ENCODE measurements at regions not wholly inside any gene's neighbourhood (a gene's known extent, or its start where the extent isn't known, plus 50 kb on each side); places are given as distances from the start of the nearest gene placed in this dataset.

DNA sequence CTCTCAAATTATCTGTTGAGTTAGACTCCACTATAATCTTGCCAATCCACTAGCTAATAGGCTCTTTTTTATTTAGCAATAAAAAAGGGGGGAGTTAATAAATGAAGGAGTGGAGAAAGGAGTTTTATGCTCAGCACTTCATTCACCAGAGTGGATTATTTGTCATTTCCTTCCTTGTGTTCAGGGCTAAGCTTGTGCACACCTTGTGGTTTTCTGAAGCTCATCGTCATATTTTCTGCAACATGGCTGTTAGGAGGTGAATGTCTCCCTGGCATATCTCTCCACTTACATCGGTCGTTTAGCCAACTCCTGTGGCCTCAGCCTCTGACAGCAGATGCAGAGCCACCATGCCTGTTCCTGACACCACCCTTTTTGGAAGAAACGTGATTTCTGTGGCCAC, 83.9 kb upstream of the MTNR1B start:
- DNase-seq (ENCODE audit: low read depth in 4 of 4, low spot score in 3 of 4) = no peak

- peak; percentile 53 to 75 (median 60) for DNase-seq (ENCODE audit: low read depth in 4 of 4, low spot score in 3 of 4)
Measured at GRCh38 chr11:92886243-92886905, 83.1 kb upstream of the MTNR1B start.

DNA sequence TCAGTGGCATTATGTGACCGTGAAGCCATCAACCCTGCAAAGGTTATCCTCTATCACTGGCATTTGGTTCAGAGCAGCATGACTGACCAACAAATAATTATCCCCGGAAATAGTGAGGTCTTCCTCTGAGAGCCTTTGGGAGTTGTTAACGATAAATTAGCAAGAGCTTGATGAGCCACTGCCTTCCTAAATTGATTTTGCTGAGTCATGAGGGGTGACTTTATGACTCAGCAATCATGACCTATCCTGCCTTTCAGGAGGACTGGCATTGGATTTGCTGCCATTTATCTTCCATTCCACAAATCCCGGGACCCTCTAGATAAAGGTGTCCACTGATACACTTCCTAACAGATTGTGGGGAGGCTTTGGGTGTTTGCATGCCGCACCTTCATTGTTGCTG, 80.8 kb upstream of the MTNR1B start:
- DNase-seq (ENCODE audit: low read depth in 4 of 4, low spot score in 3 of 4) = no peak

DNA sequence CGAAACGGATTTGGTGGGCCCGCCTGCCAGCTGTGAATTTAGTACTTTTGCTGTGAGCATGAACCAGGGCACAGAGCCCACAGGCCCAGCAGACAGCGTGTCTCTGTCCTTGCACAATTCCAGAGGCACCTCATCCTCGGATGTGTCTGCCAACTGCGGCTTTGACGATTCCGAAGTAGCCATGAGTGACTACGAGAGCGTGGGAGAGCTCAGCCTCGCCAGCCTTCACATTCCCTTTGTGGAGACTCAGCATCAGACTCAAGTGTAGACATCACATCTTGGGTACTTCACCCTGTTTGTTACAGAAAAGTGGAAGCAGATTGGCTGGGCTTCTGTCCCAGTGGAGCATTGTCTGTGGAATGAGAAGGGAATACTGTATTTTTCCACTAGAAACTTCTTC, 78.6 kb upstream of the MTNR1B start:
- no peak for DNase-seq (ENCODE audit: low read depth in 4 of 4, low spot score in 3 of 4)

- no peak for DNase-seq (ENCODE audit: low read depth in 4 of 4, low spot score in 3 of 4)
Measured at GRCh38 chr11:92892802-92893684, 76.4 kb upstream of the MTNR1B start.

GRCh38 chr11:92894197-92894596, 75.3 kb upstream of the MTNR1B start:
- DNase-seq (ENCODE audit: low read depth in 4 of 4, low spot score in 3 of 4) = no peak

GRCh38 chr11:92897487-92897886, 72.0 kb upstream of the MTNR1B start:
- no peak for DNase-seq (ENCODE audit: low read depth in 4 of 4, low spot score in 3 of 4)

DNA sequence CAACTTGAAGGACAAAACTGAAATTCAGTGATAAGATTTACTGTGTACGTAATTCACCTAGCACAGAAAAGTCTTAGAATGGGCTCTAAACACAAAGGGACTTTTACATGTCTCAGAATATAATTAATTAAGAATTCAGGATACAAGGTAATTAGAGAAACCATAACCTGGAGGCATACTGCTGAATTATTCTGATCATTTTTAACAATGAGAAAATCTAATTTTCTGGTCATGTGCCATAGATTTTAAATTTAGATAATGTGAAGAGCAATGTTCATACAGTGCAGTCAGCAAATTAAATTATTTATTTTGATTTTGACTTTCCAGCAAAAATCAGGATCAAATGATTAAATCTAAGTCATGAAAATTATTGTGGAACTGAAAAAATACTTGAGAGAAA, 67.0 kb upstream of the MTNR1B start:
- DNase-seq (ENCODE audit: low read depth in 4 of 4, low spot score in 3 of 4) = no peak

DNA sequence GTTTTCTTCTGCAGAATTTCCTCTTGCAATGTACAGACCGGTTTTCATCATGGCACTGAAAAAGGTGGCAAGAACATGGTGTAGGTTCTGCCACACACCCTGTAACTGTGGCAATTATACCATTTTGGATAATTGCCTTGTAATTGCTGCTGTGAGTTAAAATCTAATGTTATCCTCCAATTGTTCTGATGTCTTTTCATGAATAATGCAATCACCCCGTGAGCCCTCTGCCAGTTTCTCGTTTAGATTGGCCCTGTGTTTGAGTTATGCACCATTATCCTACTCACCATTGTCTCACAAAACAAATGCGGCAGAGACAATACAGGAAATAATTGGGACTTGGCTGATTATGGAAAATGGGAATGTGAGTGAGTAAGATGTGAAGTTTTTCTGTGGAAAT, 61.8 kb upstream of the MTNR1B start:
- DNase-seq (ENCODE audit: low read depth in 4 of 4, low spot score in 3 of 4) = no peak

GRCh38 chr11:92909214-92909613, 60.2 kb upstream of the MTNR1B start:
- DNase-seq (ENCODE audit: low read depth in 4 of 4, low spot score in 3 of 4) = no peak

DNA sequence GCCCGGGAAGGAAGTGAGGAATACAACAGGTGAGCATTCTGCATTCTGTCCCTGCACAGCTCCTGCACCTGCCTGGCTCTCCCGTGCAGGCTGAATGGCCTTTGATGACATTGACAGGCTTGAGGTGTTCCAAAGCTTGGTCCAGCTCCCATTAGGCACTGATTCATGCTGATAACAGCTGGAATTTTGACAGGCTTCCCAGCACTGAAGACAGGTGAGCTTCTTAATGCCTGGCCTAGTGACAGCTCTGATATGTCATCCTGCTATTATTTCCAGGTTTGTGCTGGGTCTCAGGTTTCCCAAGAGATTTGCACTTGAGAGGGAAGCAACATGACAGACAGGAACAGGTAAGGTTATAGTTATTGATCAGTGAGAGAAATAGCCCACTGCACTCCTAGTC, 58.0 kb upstream of the MTNR1B start:
- DNase-seq (ENCODE audit: low read depth in 4 of 4, low spot score in 3 of 4) = no peak

DNA sequence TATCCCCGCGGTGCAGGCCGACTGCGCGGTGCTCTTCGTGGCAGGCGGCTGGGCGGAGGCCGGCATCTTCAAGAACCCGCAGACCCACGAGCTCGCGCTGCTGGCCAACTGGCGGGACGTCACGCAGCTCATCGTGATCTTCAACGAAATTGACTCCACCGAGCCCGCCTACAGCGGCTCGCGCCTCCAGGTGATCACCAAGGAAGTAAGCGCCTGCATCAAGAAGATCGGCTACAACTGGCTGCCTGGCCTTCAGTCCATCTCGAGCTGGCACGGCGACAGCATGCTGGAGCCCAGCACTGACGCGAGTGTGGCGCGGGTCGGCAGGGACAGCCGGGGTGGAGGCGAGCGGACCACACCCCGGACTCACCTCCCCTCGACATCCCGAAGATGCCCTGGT, 53.9 kb upstream of the MTNR1B start:
- DNase-seq (ENCODE audit: low read depth in 4 of 4, low spot score in 3 of 4) = no peak

- DNase-seq (ENCODE audit: low read depth in 4 of 4, low spot score in 3 of 4) = no peak
Measured at GRCh38 chr11:92916299-92916698, 53.2 kb upstream of the MTNR1B start.

- no peak for DNase-seq (ENCODE audit: low read depth in 4 of 4, low spot score in 3 of 4)
Measured at GRCh38 chr11:92917927-92918326, 51.5 kb upstream of the MTNR1B start.

DNA sequence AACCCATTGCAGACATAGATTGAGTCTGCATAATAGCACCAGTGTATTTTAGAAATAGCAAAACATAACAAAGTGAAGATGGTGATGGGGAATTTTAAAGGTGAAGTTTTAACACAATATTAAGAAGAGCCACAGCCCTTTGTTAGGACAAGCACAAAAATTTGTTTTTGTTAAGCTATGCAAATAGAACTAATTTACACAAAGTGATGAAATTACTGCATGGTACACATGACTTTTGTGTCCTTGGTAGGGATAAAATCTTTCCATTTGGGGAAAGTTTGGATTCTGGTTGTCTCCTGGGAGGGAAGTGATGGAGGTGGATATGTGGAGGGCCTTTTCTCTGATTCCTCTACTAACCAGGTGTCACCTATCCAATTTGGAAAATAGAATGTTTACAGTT, 50.4 kb upstream of the MTNR1B start:
- no peak for DNase-seq (ENCODE audit: low read depth in 4 of 4, low spot score in 3 of 4)
